Transverse colon (tissue), 4 donors: ENCODE measurements at regions not wholly inside any gene's neighbourhood (a gene's known extent, or its start where the extent isn't known, plus 50 kb on each side); places are given as distances from the start of the nearest gene placed in this dataset.
"Not testable (repeated sequence)": the region's sequence is repeated elsewhere in the genome, so short reads cannot be mapped to it uniquely, and the experiment has no call there.

Experiments used
- DNase-seq: peaks from one replicate; pipeline ENCODE4 v3.0.0-alpha.2; 2019
- H3K27ac ChIP-seq, 4 donors: fragments of 200-600 bp; sonication (generic); 2 replicates each; pipeline ENCODE4 v1.5.1; 2016 to 2018; ENCODE audit warnings: inconsistent platforms in 4 of 4
- H3K27me3 ChIP-seq: fragments of 200-600 bp; sonication (generic); 2 replicates; pipeline ENCODE4 v1.5.1; 2017; ENCODE audit warnings: inconsistent platforms
- H3K36me3 ChIP-seq, 4 donors: fragments of 200-600 bp; sonication (generic); 2 replicates each; pipeline ENCODE4 v1.5.1; 2017 to 2019; ENCODE audit warnings: inconsistent platforms in 4 of 4
- H3K4me1 ChIP-seq, 4 donors: fragments of 200-600 bp; sonication (generic); 2 replicates each; pipeline ENCODE4 v1.5.1; 2017 to 2020; ENCODE audit warnings: inconsistent platforms in 4 of 4
- H3K4me3 ChIP-seq, 4 donors: fragments of 200-600 bp; sonication (generic); 1 replicate in 1 of 4; 2 replicates in 3 of 4; pipeline versions ENCODE4 v1.5.1 to v1.6.1; 2017 to 2019; ENCODE audit warnings: inconsistent platforms in 4 of 4
- H3K9me3 ChIP-seq, 2 donors: fragments of 200-600 bp; sonication (generic); 2 replicates each; pipeline ENCODE4 v1.5.1; 2017 to 2019; ENCODE audit warnings: inconsistent platforms in 2 of 2
- EP300 ChIP-seq: sonication (generic); formaldehyde crosslinking; IDR thresholded peaks from one replicate; pipeline ENCODE4 v1.6.1; 2017; ENCODE audit warnings: antibody characterized with exemption, low read depth
- POLR2A ChIP-seq: fragments of 450-650 bp; IDR thresholded peaks from one replicate; pipeline ENCODE4 v1.6.1; 2016; ENCODE audit warnings: antibody characterized with exemption, mild to moderate bottlenecking, moderate library complexity
- POLR2AphosphoS5 ChIP-seq, 3 donors: sonication (generic); formaldehyde crosslinking; IDR thresholded peaks; one replicate each; pipeline ENCODE4 v1.6.1; 2016; ENCODE audit warnings: antibody characterized with exemption in 3 of 3
- WGBS, 2 donors: methylation state at CpG; one replicate each; pipeline ENCODE4 v1.1.5; 2018; ENCODE audit warnings: low coverage in 1 of 2; 5-methylcytosine and 5-hydroxymethylcytosine counted together
- in situ Hi-C, 4 donors: fragments of 200-750 bp; cut with MboI; loops; one replicate each; pipeline versions ENCODE4 v1.15.0 to v1.15.1; 2017; ENCODE audit warnings: low sequenced_read_pairs in 3 of 4, low pct_ligation_motif_present in 1 of 4, low pct_unique_long_range_greater_than_20kb in 1 of 4
- intact Hi-C: fragments of 100-400 bp; cut with DNase I; formaldehyde crosslinking; loops from one replicate; pipeline ENCODE4 v1.15.1; 2023; ENCODE audit warnings: low total_unique reads
- TF ChIP-seq, protein P1 (sequence below), 5 experiments: fragments of 200-600 bp in 3 of 5; fragments of 450-650 bp in 2 of 5; sonication (generic) in 3 of 5; IDR thresholded peaks; 1 replicate in 2 of 5; 2 replicates in 3 of 5; pipeline ENCODE4 v1.5.1; 2016 to 2017; ENCODE audit warnings: antibody characterized with exemption in 5 of 5, inconsistent platforms in 3 of 5, mild to moderate bottlenecking in 2 of 5, moderate library complexity in 1 of 5

DNA sequence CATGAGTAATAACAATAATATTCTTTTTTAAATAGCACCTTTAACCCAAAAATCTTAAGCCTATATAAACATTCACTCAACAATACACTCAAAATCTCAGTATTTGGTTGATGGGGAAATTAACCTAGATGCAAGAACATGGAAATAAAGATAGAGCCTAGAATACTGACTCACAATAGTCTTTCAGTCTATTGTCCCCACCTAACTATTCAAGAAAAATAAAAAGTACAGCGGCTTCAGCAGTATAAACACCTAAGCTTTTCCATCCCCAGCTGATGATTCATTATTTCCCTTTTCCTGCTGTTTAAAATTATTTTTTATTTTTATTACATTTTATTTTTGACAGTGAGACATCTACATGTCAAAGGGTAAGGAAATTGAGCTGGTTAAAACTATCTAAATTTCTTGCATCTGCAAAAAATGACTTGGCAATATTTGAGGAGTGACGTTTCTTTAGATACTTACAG is 201.4 kb downstream of the FZD1 start:
- in situ Hi-C loops: no loop called here
- Histone ChIP-seq H3K4me3 (no peak overlapping the region), H3K36me3 (no peaks in the 10 kb centered on the region), H3K27me3 (no peaks in the 10 kb centered on the region), H3K27ac (no peak overlapping the region), H3K9me3 (no peaks in the 10 kb centered on the region), H3K4me1 (no peaks in the 10 kb centered on the region)
- TF ChIP-seq POLR2AphosphoS5 (IDR thresholded peaks at IDR 0.05): no peak
- TF ChIP-seq POLR2A: no peak
- no peak for DNase-seq
- 71 to 72% methylated on average over 2 of the region's 2 CpGs for WGBS, 2 donors
- intact Hi-C loops: no loop called here

GRCh38 chr7:91468256-91468655 is 204.0 kb downstream of the FZD1 start:
- in situ Hi-C loops (no loop called here), intact Hi-C loops (no loop called here)
- Histone ChIP-seq H3K27me3 (no peaks in the 10 kb centered on the region), H3K4me3 (no peak overlapping the region), H3K4me1 (no peaks in the 10 kb centered on the region), H3K36me3 (no peaks in the 10 kb centered on the region), H3K9me3 (peaks cover 0 to 4% of the 10 kb centered on the region in 2 donors), H3K27ac (no peak overlapping the region)
- DNase-seq: no peak
- TF ChIP-seq, protein P1, sequence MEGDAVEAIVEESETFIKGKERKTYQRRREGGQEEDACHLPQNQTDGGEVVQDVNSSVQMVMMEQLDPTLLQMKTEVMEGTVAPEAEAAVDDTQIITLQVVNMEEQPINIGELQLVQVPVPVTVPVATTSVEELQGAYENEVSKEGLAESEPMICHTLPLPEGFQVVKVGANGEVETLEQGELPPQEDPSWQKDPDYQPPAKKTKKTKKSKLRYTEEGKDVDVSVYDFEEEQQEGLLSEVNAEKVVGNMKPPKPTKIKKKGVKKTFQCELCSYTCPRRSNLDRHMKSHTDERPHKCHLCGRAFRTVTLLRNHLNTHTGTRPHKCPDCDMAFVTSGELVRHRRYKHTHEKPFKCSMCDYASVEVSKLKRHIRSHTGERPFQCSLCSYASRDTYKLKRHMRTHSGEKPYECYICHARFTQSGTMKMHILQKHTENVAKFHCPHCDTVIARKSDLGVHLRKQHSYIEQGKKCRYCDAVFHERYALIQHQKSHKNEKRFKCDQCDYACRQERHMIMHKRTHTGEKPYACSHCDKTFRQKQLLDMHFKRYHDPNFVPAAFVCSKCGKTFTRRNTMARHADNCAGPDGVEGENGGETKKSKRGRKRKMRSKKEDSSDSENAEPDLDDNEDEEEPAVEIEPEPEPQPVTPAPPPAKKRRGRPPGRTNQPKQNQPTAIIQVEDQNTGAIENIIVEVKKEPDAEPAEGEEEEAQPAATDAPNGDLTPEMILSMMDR (IDR thresholded peaks at IDR 0.05): no peak
- TF ChIP-seq POLR2AphosphoS5 (IDR thresholded peaks at IDR 0.05) (no peak), POLR2A (no peak), EP300 (no peak)

DNA sequence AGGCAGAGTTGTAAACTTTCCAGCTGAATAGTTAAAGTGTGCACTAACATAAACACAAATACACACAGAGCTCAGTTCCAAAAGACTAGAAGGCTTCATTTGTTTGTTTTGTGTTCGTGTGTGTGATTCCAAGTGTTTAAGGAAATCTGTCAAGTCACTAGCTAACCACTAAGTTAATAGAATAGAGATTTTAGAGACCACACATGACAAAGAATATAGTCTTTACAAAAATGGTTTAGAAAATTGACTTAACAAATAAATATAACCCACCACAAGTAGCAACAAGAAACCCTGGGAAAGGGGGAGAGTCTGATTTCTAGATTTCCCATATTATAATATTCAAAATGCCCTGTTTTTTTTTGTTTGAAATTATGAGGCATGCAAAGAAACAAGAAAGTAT is 209.4 kb downstream of the FZD1 start:
- no peaks in the 10 kb centered on the region for H3K36me3 ChIP-seq
- H3K4me3 ChIP-seq: no peak overlapping the region
- in situ Hi-C loops: no loop called here

GRCh38 chr7:91474074-91474473 is 209.8 kb downstream of the FZD1 start:
- 75 to 86% methylated on average over 1 of the region's 1 CpG for WGBS, 2 donors
- no peak for TF ChIP-seq POLR2A
- TF ChIP-seq EP300: no peak
- no peak for TF ChIP-seq POLR2AphosphoS5 (IDR thresholded peaks at IDR 0.05)
- TF ChIP-seq, protein P1 (IDR thresholded peaks at IDR 0.05): no peak
- H3K36me3 ChIP-seq: no peaks in the 10 kb centered on the region
- intact Hi-C loops: no loop called here
- peaks cover 14% of the 10 kb centered on the region in 2 donors for H3K9me3 ChIP-seq
- in situ Hi-C loops: no loop called here
- no peak overlapping the region for H3K27ac ChIP-seq
- no peaks in the 10 kb centered on the region for H3K4me1 ChIP-seq
- H3K27me3 ChIP-seq: no peaks in the 10 kb centered on the region
- no peak for DNase-seq
- no peak overlapping the region for H3K4me3 ChIP-seq

More for the DNA sequence above, 209.4 kb downstream of the FZD1 start:
- Histone ChIP-seq H3K4me1 (no peaks in the 10 kb centered on the region), H3K27me3 (no peaks in the 10 kb centered on the region), H3K27ac (no peak overlapping the region), H3K9me3 (peaks cover 14% of the 10 kb centered on the region in 2 donors)
- TF ChIP-seq, protein P1 (IDR thresholded peaks at IDR 0.05): no peak
- TF ChIP-seq POLR2A: no peak
- no peak for TF ChIP-seq POLR2AphosphoS5 (IDR thresholded peaks at IDR 0.05)
- TF ChIP-seq EP300: no peak
- WGBS, 2 donors: 0 to 24% methylated on average over 1 of the region's 1 CpG
- no peak for DNase-seq
- intact Hi-C loops: no loop called here

DNA sequence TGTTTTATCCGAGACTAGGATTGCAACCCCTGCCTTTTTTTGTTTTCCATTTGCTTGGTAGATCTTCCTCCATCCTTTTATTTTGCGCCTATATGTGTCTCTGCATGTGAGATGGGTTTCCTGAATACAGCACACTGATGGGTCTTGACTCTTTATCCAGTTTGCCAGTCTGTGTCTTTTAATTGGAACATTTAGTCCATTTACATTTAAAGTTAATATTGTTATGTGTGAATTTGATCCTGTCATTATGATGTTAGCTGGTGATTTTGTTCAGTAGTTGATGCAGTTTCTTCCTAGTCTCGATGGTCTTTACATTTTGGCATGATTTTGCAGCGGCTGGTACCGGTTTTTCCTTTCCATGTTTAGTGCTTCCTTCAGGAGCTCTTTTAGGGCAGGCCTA is 216.2 kb downstream of the FZD1 start:
- H3K36me3 ChIP-seq, H3K9me3 ChIP-seq, DNase-seq, in situ Hi-C loops, intact Hi-C loops, H3K4me1 ChIP-seq, H3K27me3 ChIP-seq, H3K4me3 ChIP-seq, H3K27ac ChIP-seq: not testable (repeated sequence)
- 83 to 95% methylated on average over 5 of the region's 5 CpGs for WGBS, 2 donors
